ENCODE measurements at regions not wholly inside any gene's neighbourhood (a gene's known extent, or its start where the extent isn't known, plus 50 kb on each side); places are given as distances from the start of the nearest gene placed in this dataset.

GRCh38 chr4:6523251-6523650 lies 50.8 kb upstream of the PPP2R2C start:
- Histone ChIP-seq H3K4me3 (ENCODE audit: low read depth, low read length, poor library complexity, severe bottlenecking) (no peak overlapping the region), H3K27me3 (replicated peaks; ENCODE audit: insufficient read depth, low read depth, low read length, poor library complexity) (peaks cover 3% of the 10 kb centered on the region), H3K4me1 (ENCODE audit: insufficient read depth, low read length, poor library complexity, severe bottlenecking) (no peaks in the 10 kb centered on the region), H3K9me3 (ENCODE audit: low read depth, low read length, poor library complexity, severe bottlenecking) (no peaks in the 10 kb centered on the region), H3K36me3 (ENCODE audit: insufficient read depth, low read length, poor library complexity, severe bottlenecking) (no peaks in the 10 kb centered on the region), H3K27ac (ENCODE audit: low read depth, low read length, poor library complexity, severe bottlenecking) (no peak overlapping the region)
- DNase-seq (ENCODE audit: low spot score): no peak
- TF ChIP-seq, protein P1, sequence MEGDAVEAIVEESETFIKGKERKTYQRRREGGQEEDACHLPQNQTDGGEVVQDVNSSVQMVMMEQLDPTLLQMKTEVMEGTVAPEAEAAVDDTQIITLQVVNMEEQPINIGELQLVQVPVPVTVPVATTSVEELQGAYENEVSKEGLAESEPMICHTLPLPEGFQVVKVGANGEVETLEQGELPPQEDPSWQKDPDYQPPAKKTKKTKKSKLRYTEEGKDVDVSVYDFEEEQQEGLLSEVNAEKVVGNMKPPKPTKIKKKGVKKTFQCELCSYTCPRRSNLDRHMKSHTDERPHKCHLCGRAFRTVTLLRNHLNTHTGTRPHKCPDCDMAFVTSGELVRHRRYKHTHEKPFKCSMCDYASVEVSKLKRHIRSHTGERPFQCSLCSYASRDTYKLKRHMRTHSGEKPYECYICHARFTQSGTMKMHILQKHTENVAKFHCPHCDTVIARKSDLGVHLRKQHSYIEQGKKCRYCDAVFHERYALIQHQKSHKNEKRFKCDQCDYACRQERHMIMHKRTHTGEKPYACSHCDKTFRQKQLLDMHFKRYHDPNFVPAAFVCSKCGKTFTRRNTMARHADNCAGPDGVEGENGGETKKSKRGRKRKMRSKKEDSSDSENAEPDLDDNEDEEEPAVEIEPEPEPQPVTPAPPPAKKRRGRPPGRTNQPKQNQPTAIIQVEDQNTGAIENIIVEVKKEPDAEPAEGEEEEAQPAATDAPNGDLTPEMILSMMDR (conservative IDR thresholded peaks at IDR 0.05; ENCODE audit: low read depth, low read length): no peak
- TF ChIP-seq EZH2 (IDR thresholded peaks at IDR 0.05; ENCODE audit: borderline replicate concordance, low read depth, low read length, poor library complexity, severe bottlenecking): no peak
- CTCF ChIA-PET: no interaction called here
- intact Hi-C loops (cut with micrococcal nuclease; ENCODE audit: unreplicated experiment): no loop called here
- POLR2A ChIA-PET (ENCODE audit: low non-redundant PET): no interaction called here
- BruUV-seq (replicated peaks): no TSS peak

DNA sequence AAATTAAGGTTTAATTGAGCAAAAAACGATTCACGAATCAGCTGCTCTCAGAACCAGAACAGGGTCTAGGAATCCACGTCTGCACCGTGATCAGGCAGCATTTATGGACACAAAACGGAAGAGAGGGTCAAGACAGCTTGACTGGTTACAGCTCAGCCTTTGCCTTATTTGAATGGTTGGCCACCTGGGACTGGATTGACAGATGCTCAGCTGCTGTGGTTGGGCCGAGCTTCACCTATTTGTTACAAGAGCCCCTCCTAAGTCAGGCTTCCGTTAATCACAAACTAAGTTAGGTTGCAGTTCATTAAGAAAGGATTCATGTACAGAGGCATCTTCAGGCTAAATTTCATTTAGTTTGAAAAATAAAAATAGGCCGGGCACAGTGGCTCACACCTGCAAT lies 50.6 kb upstream of the MAN2B2 start:
- H3K4me3 ChIP-seq (ENCODE audit: low read depth, low read length, poor library complexity, severe bottlenecking): no peak overlapping the region
- TF ChIP-seq, protein P1 (conservative IDR thresholded peaks at IDR 0.05; ENCODE audit: low read depth, low read length): no peak
- no peak for TF ChIP-seq EZH2 (IDR thresholded peaks at IDR 0.05; ENCODE audit: borderline replicate concordance, low read depth, low read length, poor library complexity, severe bottlenecking)
- DNase-seq (ENCODE audit: low spot score): no peak
- intact Hi-C loops (cut with micrococcal nuclease; ENCODE audit: unreplicated experiment): no loop called here
- H3K4me1 ChIP-seq (ENCODE audit: insufficient read depth, low read length, poor library complexity, severe bottlenecking): no peaks in the 10 kb centered on the region
- CTCF ChIA-PET: no interaction called here
- H3K27ac ChIP-seq (ENCODE audit: low read depth, low read length, poor library complexity, severe bottlenecking): no peak overlapping the region
- H3K27me3 ChIP-seq (replicated peaks; ENCODE audit: insufficient read depth, low read depth, low read length, poor library complexity): peaks cover 3% of the 10 kb centered on the region
- no peaks in the 10 kb centered on the region for H3K9me3 ChIP-seq (ENCODE audit: low read depth, low read length, poor library complexity, severe bottlenecking)
- POLR2A ChIA-PET (ENCODE audit: low non-redundant PET): interaction anchor here (0.6 kb wide), 1 partner anchor 1155 kb away, joined by 9 read pairs; no protein-coding TSS in a partner anchor
- no peaks in the 10 kb centered on the region for H3K36me3 ChIP-seq (ENCODE audit: insufficient read depth, low read length, poor library complexity, severe bottlenecking)
- no TSS peak for BruUV-seq (replicated peaks)
